ENCODE measurements at regions not wholly inside any gene's neighbourhood (a gene's known extent, or its start where the extent isn't known, plus 50 kb on each side); places are given as distances from the start of the nearest gene placed in this dataset.

- TF ChIP-seq CTCF (IDR thresholded peaks at IDR 0.05; ENCODE audit: low read depth, low read length, poor library complexity, severe bottlenecking) (no peak), EZH2phosphoT487 (IDR thresholded peaks at IDR 0.05; ENCODE audit: borderline replicate concordance, low read length) (no peak)
Observed at GRCh38 chr14:94702629-94703028, 67.3 kb downstream of the GSC start.
